H1 (cell line): ENCODE measurements at regions not wholly inside any gene's neighbourhood (a gene's known extent, or its start where the extent isn't known, plus 50 kb on each side); places are given as distances from the start of the nearest gene placed in this dataset.

Experiments used
- CTCF ChIA-PET: fragments of 300-600 bp; sonication (Branson Sonifier 250); formaldehyde crosslinking; loops from one replicate; lab custom pipeline; 2021; ENCODE audit not compliant: partially characterized antibody; lab: Charles Lee
- POLR2A ChIA-PET: fragments of 300-600 bp; sonication (Branson Sonifier 250); formaldehyde crosslinking; loops from one replicate; lab custom pipeline; 2021; ENCODE audit warnings: inconsistent platforms; ENCODE audit not compliant: partially characterized antibody; lab: Charles Lee
- DNase-seq, 2 experiments: peaks; one replicate each; pipeline versions ENCODE4 v3.0.0 to v3.0.0-alpha.2; 2010 to 2022; ENCODE audit warnings: low spot score in 2 of 2, low read depth in 1 of 2, mixed read lengths in 1 of 2
- FAIRE-seq: peaks from 2 replicates; lab custom pipeline; 2011; peaks lifted over from hg19 to GRCh38; lab: Jason Lieb, UNC
- H2AFZ ChIP-seq: 2 replicates; pipeline ENCODE4 v1.8.1; 2012; ENCODE audit warnings: low read length, inconsistent platforms
- H2AK5ac ChIP-seq: 2 replicates; pipeline ENCODE4 v1.6.1; 2013; ENCODE audit warnings: low read depth, low read length
- H2BK120ac ChIP-seq: replicated peaks from 2 replicates; pipeline ENCODE3; 2013; ENCODE audit warnings: low read depth, low read length, inconsistent platforms
- H2BK12ac ChIP-seq: 2 replicates; pipeline ENCODE4 v1.6.1; 2013; ENCODE audit warnings: low read depth, low read length
- H2BK15ac ChIP-seq: 2 replicates; pipeline ENCODE4 v1.6.1; 2013; ENCODE audit warnings: low read length
- H2BK20ac ChIP-seq: 2 replicates; pipeline ENCODE4 v1.6.1; 2013; ENCODE audit warnings: low read length
- H2BK5ac ChIP-seq: 2 replicates; pipeline ENCODE4 v1.6.1; 2013; ENCODE audit warnings: low read depth, low read length
- H3K14ac ChIP-seq: 2 replicates; pipeline ENCODE4 v1.6.1; 2013; ENCODE audit warnings: inconsistent platforms; ENCODE audit not compliant: insufficient read length
- H3K18ac ChIP-seq: 2 replicates; pipeline ENCODE4 v1.6.1; 2013; ENCODE audit warnings: low read length; ENCODE audit errors: extremely low read depth
- H3K23ac ChIP-seq: 2 replicates; pipeline ENCODE4 v1.6.1; 2013; ENCODE audit warnings: inconsistent platforms; ENCODE audit not compliant: insufficient read length
- H3K23me2 ChIP-seq: 2 replicates; pipeline ENCODE4 v1.6.1; 2013; ENCODE audit warnings: low read depth, low read length
- H3K27ac ChIP-seq: 2 replicates; pipeline ENCODE4 v1.6.1; 2011; ENCODE audit warnings: low read depth, low read length, inconsistent platforms
- H3K27me3 ChIP-seq, 4 experiments: replicated peaks in 1 of 4; 1 replicate in 1 of 4; 2 replicates in 3 of 4; pipeline versions ENCODE4 v1.6.1 to v1.8.1; 2011 to 2013; ENCODE audit warnings: low read length in 3 of 4, mild to moderate bottlenecking in 3 of 4, inconsistent platforms in 2 of 4, mixed read lengths in 2 of 4, moderate library complexity in 1 of 4; ENCODE audit not compliant: control insufficient read depth in 3 of 4, insufficient read depth in 3 of 4; ENCODE audit errors: extremely low read depth in 1 of 4
- H3K36me3 ChIP-seq, 4 experiments: 2 replicates each; pipeline versions ENCODE4 v1.6.1 to v1.8.1; 2011 to 2013; ENCODE audit warnings: mild to moderate bottlenecking in 4 of 4, low read length in 3 of 4, moderate library complexity in 2 of 4, control low read depth in 1 of 4, inconsistent platforms in 1 of 4; ENCODE audit not compliant: insufficient read depth in 4 of 4, control insufficient read depth in 2 of 4
- H3K4ac ChIP-seq: replicated peaks from 2 replicates; pipeline ENCODE3; 2013; ENCODE audit warnings: low read length, low read depth, mixed read lengths, inconsistent platforms; ENCODE audit not compliant: insufficient read length
- H3K4me1 ChIP-seq, 4 experiments: replicated peaks in 1 of 4; 1 replicate in 1 of 4; 2 replicates in 3 of 4; pipeline versions ENCODE4 v1.6.1 to v1.8.1; 2011 to 2013; ENCODE audit warnings: low read length in 3 of 4, inconsistent platforms in 2 of 4, mixed read lengths in 1 of 4; ENCODE audit not compliant: insufficient read depth in 4 of 4, control insufficient read depth in 3 of 4
- H3K4me2 ChIP-seq, 2 experiments: 2 replicates each; pipeline versions ENCODE4 v1.6.1 to v1.8.1; 2011 to 2013; ENCODE audit warnings: low read depth in 2 of 2, low read length in 2 of 2, control low read depth in 1 of 2, inconsistent platforms in 1 of 2, mild to moderate bottlenecking in 1 of 2; ENCODE audit not compliant: insufficient read depth in 1 of 2
- H3K4me3 ChIP-seq, 4 experiments: fragments of 200-600, 300-600 bp in 1 of 4; sonication (generic), shearing (Covaris generic), sonication (Bioruptor Twin) in 1 of 4; 2 replicates each; pipeline versions ENCODE4 v1.5.1 to v1.8.1; 2011 to 2016; ENCODE audit warnings: low read length in 4 of 4, low read depth in 3 of 4, control low read depth in 2 of 4, inconsistent platforms in 2 of 4, mild to moderate bottlenecking in 2 of 4, mixed read lengths in 1 of 4, moderate library complexity in 1 of 4; ENCODE audit not compliant: insufficient read depth in 2 of 4; ENCODE audit errors: extremely low read depth in 1 of 4
- H3K56ac ChIP-seq: replicated peaks from 2 replicates; pipeline ENCODE3; 2013; ENCODE audit warnings: low read depth, mild to moderate bottlenecking, mixed read lengths, low read length, inconsistent platforms; ENCODE audit not compliant: insufficient read length
- H3K79me1 ChIP-seq: 2 replicates; pipeline ENCODE4 v1.6.1; 2013; ENCODE audit warnings: low read depth, low read length, control low read depth
- H3K79me2 ChIP-seq, 2 experiments: 2 replicates each; pipeline versions ENCODE4 v1.6.1 to v1.8.1; 2012 to 2013; ENCODE audit warnings: low read length in 2 of 2, mild to moderate bottlenecking in 2 of 2, inconsistent platforms in 1 of 2; ENCODE audit not compliant: insufficient read depth in 2 of 2, control insufficient read depth in 1 of 2
- H3K9ac ChIP-seq, 4 experiments: replicated peaks in 1 of 4; 1 replicate in 1 of 4; 2 replicates in 3 of 4; pipeline versions ENCODE4 v1.6.1 to v1.8.1; 2011 to 2013; ENCODE audit warnings: low read depth in 3 of 4, low read length in 3 of 4, control low read depth in 2 of 4, mild to moderate bottlenecking in 2 of 4, moderate library complexity in 2 of 4, inconsistent platforms in 1 of 4; ENCODE audit errors: extremely low read depth in 1 of 4
- H3K9me3 ChIP-seq, 2 experiments: 2 replicates each; pipeline versions ENCODE4 v1.6.1 to v1.8.1; 2012 to 2013; ENCODE audit warnings: mild to moderate bottlenecking in 2 of 2, moderate library complexity in 2 of 2, control low read depth in 1 of 2, inconsistent platforms in 1 of 2, low read depth in 1 of 2, low read length in 1 of 2, mixed read lengths in 1 of 2; ENCODE audit not compliant: insufficient read depth in 2 of 2
- H4K20me1 ChIP-seq, 2 experiments: replicated peaks in 1 of 2; 2 replicates each; pipeline versions ENCODE3 to v1.8.1; 2011 to 2013; ENCODE audit warnings: inconsistent platforms in 2 of 2, low read length in 2 of 2, mild to moderate bottlenecking in 1 of 2; ENCODE audit not compliant: insufficient read depth in 2 of 2, control insufficient read depth in 1 of 2
- H4K5ac ChIP-seq: 2 replicates; pipeline ENCODE4 v1.6.1; 2013; ENCODE audit warnings: low read length, low read depth, mixed read lengths, inconsistent platforms; ENCODE audit not compliant: insufficient read length
- H4K8ac ChIP-seq: 2 replicates; pipeline ENCODE4 v1.8.0; 2013; ENCODE audit warnings: mild to moderate bottlenecking, moderate library complexity, low read length, inconsistent platforms; ENCODE audit not compliant: insufficient read depth; ENCODE audit errors: extremely low read depth
- H4K91ac ChIP-seq: replicated peaks from 2 replicates; pipeline ENCODE3; 2013; ENCODE audit warnings: low read length, mixed read lengths, inconsistent platforms; ENCODE audit not compliant: insufficient read length
- CHD1 ChIP-seq: IDR thresholded peaks from 2 replicates; pipeline ENCODE4 v1.6.1; 2012; ENCODE audit warnings: low read depth, low read length, improper control_type of control experiment
- TEAD4 ChIP-seq: IDR thresholded peaks from 2 replicates; pipeline ENCODE4 v1.6.1; 2012; ENCODE audit warnings: low read depth, low read length, inconsistent platforms, mixed read lengths

DNA sequence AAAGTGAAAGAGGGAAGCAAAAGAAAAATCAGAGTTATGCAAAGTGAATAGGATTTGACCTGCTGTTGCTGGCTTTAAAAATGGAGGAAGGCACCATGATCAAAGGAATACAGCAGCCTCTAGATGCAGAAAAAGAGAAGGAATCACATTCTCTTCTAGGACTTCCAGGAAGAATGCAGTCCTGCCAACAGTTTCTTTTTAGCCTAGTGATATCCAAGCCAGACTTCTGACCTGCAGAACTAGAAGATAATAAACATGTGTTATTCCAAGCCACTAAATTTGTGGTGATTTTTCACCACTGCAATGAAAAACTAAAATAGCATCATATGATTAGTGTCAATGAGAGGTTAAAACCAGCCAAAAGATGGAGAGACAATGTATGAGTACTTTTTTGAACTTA lies 101.9 kb upstream of the ADAMTS5 start:
- Histone ChIP-seq H2AFZ (no peak overlapping the region), H2BK5ac (no peak overlapping the region), H4K5ac (no peak overlapping the region), H3K4me1 (no peaks in the 10 kb centered on the region), H4K8ac (no peak overlapping the region), H2BK15ac (no peak overlapping the region), H3K14ac (no peak overlapping the region), H3K18ac (no peak overlapping the region), H3K27ac (no peak overlapping the region), H3K4me3 (no peak overlapping the region), H3K27me3 (no peaks in the 10 kb centered on the region), H3K23ac (no peak overlapping the region), H3K56ac (no peak overlapping the region), H3K4me2 (no peak overlapping the region), H4K20me1 (no peaks in the 10 kb centered on the region), H3K9me3 (no peaks in the 10 kb centered on the region), H3K36me3 (no peaks in the 10 kb centered on the region), H2BK12ac (no peak overlapping the region), H3K79me1 (no peaks in the 10 kb centered on the region), H3K4ac (no peak overlapping the region), H4K91ac (no peak overlapping the region), H2BK120ac (no peak overlapping the region), H3K23me2 (no peaks in the 10 kb centered on the region), H3K9ac (no peak overlapping the region), H2AK5ac (no peak overlapping the region), H3K79me2 (no peaks in the 10 kb centered on the region), H2BK20ac (no peak overlapping the region)
- ChIA-PET CTCF (no interaction called here), POLR2A (no interaction called here)
- FAIRE-seq (no peak), DNase-seq (no peak)
- TF ChIP-seq CHD1 (no peak), TEAD4 (no peak)
